GM19023 (cell line): ENCODE measurements at regions not wholly inside any gene's neighbourhood (a gene's known extent, or its start where the extent isn't known, plus 50 kb on each side); places are given as distances from the start of the nearest gene placed in this dataset.
"Not testable (repeated sequence)": the region's sequence is repeated elsewhere in the genome, so short reads cannot be mapped to it uniquely, and the experiment has no call there.

Experiments
- ATAC-seq: cut with Tn5 transposase; IDR thresholded peaks from one replicate; pipeline ENCODE4 v1.9.1; 2021; ENCODE audit warnings: mild to moderate bottlenecking, moderate library complexity; ENCODE audit not compliant: unreplicated experiment

GRCh38 chr22:23501261-23501619, 78.8 kb downstream of the IGLL1 start:
- no peak for ATAC-seq

- ATAC-seq: no peak
These were observed 79.4 kb downstream of the IGLL1 start for GRCh38 chr22:23500508-23501260.

- no peak for ATAC-seq
These were observed 80.1 kb downstream of the IGLL1 start for GRCh38 chr22:23499845-23500500.

GRCh38 chr22:23498811-23499798, 81.0 kb downstream of the IGLL1 start:
- ATAC-seq: no peak

- ATAC-seq: not testable (repeated sequence)
These were observed 82.2 kb downstream of the IGLL1 start for GRCh38 chr22:23497889-23498288.

- no peak for ATAC-seq
These were observed 82.8 kb downstream of the IGLL1 start for GRCh38 chr22:23497016-23497885.

- no peak for ATAC-seq
These were observed 83.7 kb downstream of the IGLL1 start for GRCh38 chr22:23496445-23496833.

- ATAC-seq: no peak
These were observed 84.3 kb downstream of the IGLL1 start for GRCh38 chr22:23495614-23496444.

GRCh38 chr22:23494930-23495266, 85.2 kb downstream of the IGLL1 start:
- no peak for ATAC-seq

GRCh38 chr22:23485490-23485889, 94.6 kb downstream of the IGLL1 start:
- no peak for ATAC-seq

GRCh38 chr22:23484651-23485050, 95.4 kb downstream of the IGLL1 start:
- no peak for ATAC-seq

- ATAC-seq: no peak
These were observed 98.7 kb downstream of the IGLL1 start for GRCh38 chr22:23481369-23481768.

- ATAC-seq: no peak
These were observed 101.9 kb downstream of the IGLL1 start for GRCh38 chr22:23478175-23478574.

- ATAC-seq: not testable (repeated sequence)
These were observed 105.6 kb downstream of the IGLL1 start for GRCh38 chr22:23474531-23474930.

GRCh38 chr22:23473901-23474300, 106.2 kb downstream of the IGLL1 start:
- no peak for ATAC-seq

GRCh38 chr22:23472376-23472775, 107.7 kb downstream of the IGLL1 start:
- not testable (repeated sequence) for ATAC-seq

GRCh38 chr22:23471698-23472097, 108.4 kb downstream of the IGLL1 start:
- no peak for ATAC-seq

GRCh38 chr22:23470811-23471389, 109.2 kb downstream of the IGLL1 start:
- no peak for ATAC-seq

GRCh38 chr22:23467721-23468294, 112.3 kb downstream of the IGLL1 start:
- ATAC-seq: no peak
